ENCODE measurements at regions not wholly inside any gene's neighbourhood (a gene's known extent, or its start where the extent isn't known, plus 50 kb on each side); places are given as distances from the start of the nearest gene placed in this dataset.
"Not testable (repeated sequence)": the region's sequence is repeated elsewhere in the genome, so short reads cannot be mapped to it uniquely, and the experiment has no call there.

- no peak for DNase-seq
Observed at GRCh38 chr14:86420131-86420530, 890.2 kb downstream of the FLRT2 start.

GRCh38 chr14:86414146-86414545, 884.2 kb downstream of the FLRT2 start:
- DNase-seq = no peak

- DNase-seq = no peak
Observed at GRCh38 chr14:86404989-86405649, 875.2 kb downstream of the FLRT2 start.

- DNase-seq = no peak
Observed at GRCh38 chr14:86404425-86404824, 874.5 kb downstream of the FLRT2 start.

- no peak for DNase-seq
Observed at GRCh38 chr14:86402545-86402944, 872.6 kb downstream of the FLRT2 start.

- DNase-seq = no peak
Observed at GRCh38 chr14:86391085-86391484, 861.1 kb downstream of the FLRT2 start.

GRCh38 chr14:86388216-86388615, 858.3 kb downstream of the FLRT2 start:
- DNase-seq = no peak

- no peak for DNase-seq
Observed at GRCh38 chr14:86373886-86374285, 843.9 kb downstream of the FLRT2 start.

GRCh38 chr14:86372402-86372801, 842.5 kb downstream of the FLRT2 start:
- DNase-seq = no peak

- DNase-seq = no peak
Observed at GRCh38 chr14:86364634-86365033, 834.7 kb downstream of the FLRT2 start.

- DNase-seq = no peak
Observed at GRCh38 chr14:86363576-86363975, 833.6 kb downstream of the FLRT2 start.

GRCh38 chr14:86363047-86363446, 833.1 kb downstream of the FLRT2 start:
- DNase-seq = no peak

- DNase-seq = no peak
Observed at GRCh38 chr14:86357876-86358275, 827.9 kb downstream of the FLRT2 start.

- no peak for DNase-seq
Observed at GRCh38 chr14:86357119-86357518, 827.2 kb downstream of the FLRT2 start.

GRCh38 chr14:86346818-86347384, 817.0 kb downstream of the FLRT2 start:
- DNase-seq = no peak

- no peak for DNase-seq
Observed at GRCh38 chr14:86334355-86334754, 804.4 kb downstream of the FLRT2 start.

- no peak for DNase-seq
Observed at GRCh38 chr14:86333493-86333892, 803.5 kb downstream of the FLRT2 start.

GRCh38 chr14:86331341-86331740, 801.4 kb downstream of the FLRT2 start:
- no peak for DNase-seq

- no peak for DNase-seq
Observed at GRCh38 chr14:86321151-86321550, 791.2 kb downstream of the FLRT2 start.

GRCh38 chr14:86312154-86312665, 782.3 kb downstream of the FLRT2 start:
- DNase-seq = not testable (repeated sequence)

- DNase-seq = no peak
Observed at GRCh38 chr14:86311151-86311550, 781.2 kb downstream of the FLRT2 start.

GRCh38 chr14:86310611-86311010, 780.7 kb downstream of the FLRT2 start:
- no peak for DNase-seq

GRCh38 chr14:86310148-86310547, 780.2 kb downstream of the FLRT2 start:
- DNase-seq = no peak

Data from amygdala (tissue), 56 donors.